ENCODE measurements at regions not wholly inside any gene's neighbourhood (a gene's known extent, or its start where the extent isn't known, plus 50 kb on each side); places are given as distances from the start of the nearest gene placed in this dataset.

DNA sequence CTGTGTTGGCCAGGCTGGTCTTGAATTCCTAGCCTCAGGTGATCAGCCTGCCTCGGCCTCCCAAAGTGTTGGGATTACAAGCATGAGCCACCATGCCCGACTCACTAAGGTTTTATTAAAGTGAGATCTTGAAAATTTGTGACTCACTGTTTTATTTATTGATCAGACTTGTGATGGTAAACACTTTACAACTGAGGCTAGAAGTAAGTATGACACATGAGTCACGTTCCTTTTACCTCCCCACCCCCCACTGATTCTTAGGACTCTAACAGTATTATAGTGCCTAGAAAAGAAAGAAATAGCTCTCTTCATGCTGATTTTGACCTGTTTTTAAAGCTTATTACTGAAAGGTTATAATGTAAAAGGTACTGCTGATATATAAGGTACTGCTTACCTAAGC lies 160.6 kb downstream of the TANC2 start:
- TF ChIP-seq, protein P1, sequence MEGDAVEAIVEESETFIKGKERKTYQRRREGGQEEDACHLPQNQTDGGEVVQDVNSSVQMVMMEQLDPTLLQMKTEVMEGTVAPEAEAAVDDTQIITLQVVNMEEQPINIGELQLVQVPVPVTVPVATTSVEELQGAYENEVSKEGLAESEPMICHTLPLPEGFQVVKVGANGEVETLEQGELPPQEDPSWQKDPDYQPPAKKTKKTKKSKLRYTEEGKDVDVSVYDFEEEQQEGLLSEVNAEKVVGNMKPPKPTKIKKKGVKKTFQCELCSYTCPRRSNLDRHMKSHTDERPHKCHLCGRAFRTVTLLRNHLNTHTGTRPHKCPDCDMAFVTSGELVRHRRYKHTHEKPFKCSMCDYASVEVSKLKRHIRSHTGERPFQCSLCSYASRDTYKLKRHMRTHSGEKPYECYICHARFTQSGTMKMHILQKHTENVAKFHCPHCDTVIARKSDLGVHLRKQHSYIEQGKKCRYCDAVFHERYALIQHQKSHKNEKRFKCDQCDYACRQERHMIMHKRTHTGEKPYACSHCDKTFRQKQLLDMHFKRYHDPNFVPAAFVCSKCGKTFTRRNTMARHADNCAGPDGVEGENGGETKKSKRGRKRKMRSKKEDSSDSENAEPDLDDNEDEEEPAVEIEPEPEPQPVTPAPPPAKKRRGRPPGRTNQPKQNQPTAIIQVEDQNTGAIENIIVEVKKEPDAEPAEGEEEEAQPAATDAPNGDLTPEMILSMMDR (IDR thresholded peaks at IDR 0.05; ENCODE audit: unreplicated experiment), result no peak
- Mint-ChIP-seq H3K27ac (no peak overlapping the region), H3K27me3 (no peaks in the 10 kb centered on the region), H3K36me3 (ENCODE audit: insufficient read depth) (no peaks in the 10 kb centered on the region), H3K9me3 (ENCODE audit: low read depth) (no peaks in the 10 kb centered on the region), H3K4me3 (ENCODE audit: low read depth) (no peak overlapping the region), H3K4me1 (ENCODE audit: low read depth) (peaks cover 8% of the 10 kb centered on the region)
- DNase-seq (ENCODE audit: low spot score, unreplicated experiment), result no peak

DNA sequence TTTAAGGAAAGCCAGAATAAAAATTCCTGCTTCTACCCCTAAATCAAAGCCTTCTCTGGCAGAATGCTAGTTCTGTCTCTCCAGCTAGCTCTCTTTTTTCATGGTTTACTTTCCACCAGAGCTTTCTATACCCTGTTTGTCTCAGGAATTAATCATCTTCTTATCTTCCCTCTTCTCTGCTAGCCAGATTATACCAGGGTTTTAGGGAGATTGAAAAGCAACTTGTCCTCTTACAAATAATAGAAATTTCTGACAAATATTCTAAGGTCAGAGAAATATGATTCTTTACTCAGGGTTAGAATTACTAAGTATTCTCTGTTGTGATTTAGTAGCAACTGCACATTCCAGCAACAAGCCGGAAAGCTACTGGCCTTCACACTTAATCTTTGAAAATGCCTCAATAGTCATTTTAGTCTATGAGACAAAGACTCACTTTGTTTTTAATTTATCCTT lies 166.4 kb downstream of the TANC2 start:
- DNase-seq (ENCODE audit: low spot score, unreplicated experiment), result no peak
- no peaks in the 10 kb centered on the region for H3K36me3 Mint-ChIP-seq (ENCODE audit: insufficient read depth)
- H3K27me3 Mint-ChIP-seq, result no peaks in the 10 kb centered on the region
- H3K9me3 Mint-ChIP-seq (ENCODE audit: low read depth), result no peaks in the 10 kb centered on the region
- no peak overlapping the region for H3K4me3 Mint-ChIP-seq (ENCODE audit: low read depth)
- H3K4me1 Mint-ChIP-seq (ENCODE audit: low read depth), result peaks cover 22% of the 10 kb centered on the region
- TF ChIP-seq, protein P1 (IDR thresholded peaks at IDR 0.05; ENCODE audit: unreplicated experiment), result no peak
- peak overlapping the region; percentile 87 for H3K27ac Mint-ChIP-seq

DNA sequence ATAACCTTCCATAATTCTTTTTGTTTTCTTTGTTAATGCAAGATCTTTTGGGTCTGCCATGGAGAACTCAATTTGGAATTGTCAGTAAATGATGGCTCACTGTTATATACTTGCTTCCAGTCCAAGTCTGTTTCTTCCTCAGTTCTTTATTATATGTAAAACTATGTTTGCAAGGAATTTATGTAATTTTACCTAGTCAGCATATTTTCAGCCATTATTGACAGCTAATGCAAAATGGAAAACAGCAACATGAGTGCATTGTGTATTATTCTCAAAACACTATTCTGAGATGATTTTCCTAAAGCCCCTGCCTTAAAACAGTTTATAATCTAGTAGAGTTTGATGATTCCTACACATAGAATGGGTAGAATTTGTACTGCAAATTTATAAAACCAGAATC lies 167.5 kb downstream of the TANC2 start:
- TF ChIP-seq, protein P1 (IDR thresholded peaks at IDR 0.05; ENCODE audit: unreplicated experiment), result no peak
- Mint-ChIP-seq H3K27me3 (no peaks in the 10 kb centered on the region), H3K27ac (no peak overlapping the region), H3K9me3 (ENCODE audit: low read depth) (no peaks in the 10 kb centered on the region), H3K4me1 (ENCODE audit: low read depth) (peaks cover 22% of the 10 kb centered on the region), H3K4me3 (ENCODE audit: low read depth) (no peak overlapping the region), H3K36me3 (ENCODE audit: insufficient read depth) (no peaks in the 10 kb centered on the region)
- DNase-seq (ENCODE audit: low spot score, unreplicated experiment), result no peak

DNA sequence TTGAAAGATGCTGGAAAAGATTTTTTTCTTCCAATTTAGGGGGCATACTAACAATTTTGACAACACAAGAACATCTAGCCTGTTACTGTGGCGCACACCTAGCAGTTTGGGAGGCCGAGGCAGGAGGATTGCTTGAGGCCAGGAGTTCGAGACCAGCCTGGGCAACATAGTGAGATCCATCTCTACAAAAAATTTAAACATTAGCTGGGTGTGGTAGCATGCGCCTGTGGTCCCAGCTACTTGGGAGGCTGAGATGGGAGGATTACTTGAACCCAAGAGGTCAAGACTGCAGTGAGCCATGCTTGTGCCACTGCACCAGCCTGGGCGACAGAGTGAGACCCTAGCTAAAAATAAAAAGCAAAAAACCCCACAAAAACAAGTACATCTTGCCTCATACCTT lies 168.8 kb downstream of the TANC2 start:
- Mint-ChIP-seq H3K27me3 (no peaks in the 10 kb centered on the region), H3K4me3 (ENCODE audit: low read depth) (no peak overlapping the region), H3K27ac (no peak overlapping the region), H3K4me1 (ENCODE audit: low read depth) (peaks cover 22% of the 10 kb centered on the region), H3K9me3 (ENCODE audit: low read depth) (no peaks in the 10 kb centered on the region), H3K36me3 (ENCODE audit: insufficient read depth) (no peaks in the 10 kb centered on the region)
- DNase-seq (ENCODE audit: low spot score, unreplicated experiment), result no peak
- TF ChIP-seq, protein P1 (IDR thresholded peaks at IDR 0.05; ENCODE audit: unreplicated experiment), result no peak

DNA sequence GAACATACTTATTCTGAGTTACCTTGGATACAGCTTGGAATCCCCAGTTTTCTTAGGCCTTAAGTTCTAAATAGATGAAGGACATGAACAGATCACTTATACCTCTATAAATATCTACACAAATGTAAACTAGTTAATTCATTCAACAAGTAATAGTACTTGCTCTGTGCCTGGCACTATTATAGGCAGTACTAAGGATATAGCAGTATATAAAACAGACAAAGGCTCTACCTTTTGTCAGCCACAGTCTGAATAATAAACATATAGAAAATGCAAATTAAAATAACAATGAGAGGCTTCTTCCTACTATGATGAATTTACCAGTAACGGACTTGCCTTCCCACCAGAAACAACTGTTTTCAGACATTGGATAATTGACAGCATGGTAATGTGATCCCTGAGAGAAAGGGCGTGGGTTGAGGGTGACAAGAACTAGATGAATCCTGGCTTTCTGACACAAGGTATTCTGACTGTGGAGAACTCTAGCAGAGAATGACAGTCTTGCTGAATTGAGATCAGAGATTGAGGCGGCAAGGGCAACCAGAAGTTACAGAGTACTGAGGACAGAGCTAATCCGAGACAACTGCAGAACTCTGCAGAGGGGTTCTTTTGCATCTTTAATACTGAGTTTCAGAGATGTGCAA lies 170.5 kb downstream of the TANC2 start:
- H3K27me3 Mint-ChIP-seq, result no peaks in the 10 kb centered on the region
- H3K27ac Mint-ChIP-seq, result no peak overlapping the region
- TF ChIP-seq, protein P1 (IDR thresholded peaks at IDR 0.05; ENCODE audit: unreplicated experiment), result no peak
- H3K36me3 Mint-ChIP-seq (ENCODE audit: insufficient read depth), result no peaks in the 10 kb centered on the region
- H3K9me3 Mint-ChIP-seq (ENCODE audit: low read depth), result no peaks in the 10 kb centered on the region
- H3K4me1 Mint-ChIP-seq (ENCODE audit: low read depth), result peaks cover 14% of the 10 kb centered on the region
- H3K4me3 Mint-ChIP-seq (ENCODE audit: low read depth), result no peak overlapping the region
- no peak for DNase-seq (ENCODE audit: low spot score, unreplicated experiment)
